ENCODE measurements at regions not wholly inside any gene's neighbourhood (a gene's known extent, or its start where the extent isn't known, plus 50 kb on each side); places are given as distances from the start of the nearest gene placed in this dataset.

- no peaks in the 10 kb centered on the region for H3F3A ChIP-seq (ENCODE audit: insufficient read depth, low read length, poor library complexity, severe bottlenecking)
- H3K27me3 ChIP-seq (ENCODE audit: insufficient read depth, low read depth, low read length) = no peaks in the 10 kb centered on the region
- H3K79me2 ChIP-seq (replicated peaks; ENCODE audit: insufficient read depth, low read length) = no peaks in the 10 kb centered on the region
- no peak for TF ChIP-seq POLR2AphosphoS5 (IDR thresholded peaks at IDR 0.05)
- TF ChIP-seq EZH2 (IDR thresholded peaks at IDR 0.05; ENCODE audit: borderline replicate concordance, insufficient read depth, low read length, poor library complexity, severe bottlenecking) = no peak
- no peak for TF ChIP-seq EP300 (conservative IDR thresholded peaks at IDR 0.05; ENCODE audit: poor library complexity, severe bottlenecking)
- no peak for TF ChIP-seq REST (IDR thresholded peaks at IDR 0.05; ENCODE audit: borderline replicate concordance)
- no peak for TF ChIP-seq TAF1 (IDR thresholded peaks at IDR 0.05; ENCODE audit: low read depth)
- TF ChIP-seq RAD21 (conservative IDR thresholded peaks at IDR 0.05) = no peak
- H3K27ac ChIP-seq (ENCODE audit: low read length) = no peak overlapping the region
- H3K4me3 ChIP-seq (ENCODE audit: low read length) = no peak overlapping the region
- H3K9me2 ChIP-seq (ENCODE audit: insufficient read depth, low read length) = no peaks in the 10 kb centered on the region
- no peak overlapping the region for H3K9ac ChIP-seq (ENCODE audit: low read length)
- no peak overlapping the region for H3K4me2 ChIP-seq (ENCODE audit: low read length)
- H3K9me3 ChIP-seq (ENCODE audit: low read length) = no peaks in the 10 kb centered on the region
- H2AFZ ChIP-seq (ENCODE audit: low read depth, low read length) = no peak overlapping the region
- no peaks in the 10 kb centered on the region for H3K36me3 ChIP-seq (ENCODE audit: insufficient read depth, low read length)
- H4K20me1 ChIP-seq (ENCODE audit: insufficient read depth) = no peaks in the 10 kb centered on the region
Measured at GRCh38 chr15:39184701-39185390, 396.0 kb upstream of the THBS1 start.

GRCh38 chr15:39188314-39188713, 392.6 kb upstream of the THBS1 start:
- TF ChIP-seq REST (IDR thresholded peaks at IDR 0.05; ENCODE audit: borderline replicate concordance) = no peak
- no peak for TF ChIP-seq MXI1 (conservative IDR thresholded peaks at IDR 0.05; ENCODE audit: poor library complexity, severe bottlenecking)
- TF ChIP-seq CTCF (IDR thresholded peaks at IDR 0.05; ENCODE audit: poor library complexity, severe bottlenecking) = no peak
- Histone ChIP-seq H3K9ac (ENCODE audit: low read length) (no peak overlapping the region), H3K9me2 (ENCODE audit: insufficient read depth, low read length) (no peaks in the 10 kb centered on the region), H3K9me3 (ENCODE audit: low read length) (no peaks in the 10 kb centered on the region), H3K27me3 (ENCODE audit: insufficient read depth, low read depth, low read length) (no peaks in the 10 kb centered on the region), H3K79me2 (replicated peaks; ENCODE audit: insufficient read depth, low read length) (no peaks in the 10 kb centered on the region), H3K4me2 (ENCODE audit: low read length) (no peak overlapping the region), H3K27ac (ENCODE audit: low read length) (no peak overlapping the region), H4K20me1 (ENCODE audit: insufficient read depth) (no peaks in the 10 kb centered on the region), H3K36me3 (ENCODE audit: insufficient read depth, low read length) (no peaks in the 10 kb centered on the region), H3K4me3 (ENCODE audit: low read length) (no peak overlapping the region), H3F3A (ENCODE audit: insufficient read depth, low read length, poor library complexity, severe bottlenecking) (no peaks in the 10 kb centered on the region), H2AFZ (ENCODE audit: low read depth, low read length) (no peak overlapping the region)
